ENCODE measurements at regions not wholly inside any gene's neighbourhood (a gene's known extent, or its start where the extent isn't known, plus 50 kb on each side); places are given as distances from the start of the nearest gene placed in this dataset.

DNA sequence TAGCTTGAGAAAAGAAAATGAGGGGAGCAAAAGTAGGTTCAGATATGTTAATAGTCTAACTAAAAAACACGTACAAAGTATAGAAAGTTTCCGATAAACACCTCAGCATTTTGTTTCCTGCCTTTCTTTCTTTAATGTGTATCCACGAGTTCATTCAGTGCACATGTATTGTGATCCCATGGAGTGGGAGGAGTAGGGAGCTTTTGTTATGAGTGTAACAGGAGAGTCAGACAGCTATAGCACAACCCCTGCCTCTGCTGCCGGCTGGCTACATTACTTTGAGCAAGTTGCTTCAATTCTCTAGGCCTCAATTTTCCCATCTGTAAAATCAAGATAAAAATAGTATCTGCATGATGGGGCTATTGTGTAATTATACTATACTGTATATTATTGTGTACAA, 249.2 kb upstream of the FIGN start:
- no peak for TF ChIP-seq EZH2phosphoT487 (IDR thresholded peaks at IDR 0.05; ENCODE audit: insufficient read depth, low read depth)
- TF ChIP-seq EZH2 (IDR thresholded peaks at IDR 0.05; ENCODE audit: insufficient read depth, poor library complexity, severe bottlenecking), result no peak
